A549 (cell line): ENCODE measurements at regions not wholly inside any gene's neighbourhood (a gene's known extent, or its start where the extent isn't known, plus 50 kb on each side); places are given as distances from the start of the nearest gene placed in this dataset.

ENCODE experiments used
- ATAC-seq, 2 experiments: fragments of 200-7000 bp in 1 of 2; fragments of >200 bp in 1 of 2; cut with Nextera tagmentation in 1 of 2; cut with Tn5 transposase in 1 of 2; 3 replicates each; pipeline versions ENCODE4 v1.8.0 to v1.9.1; 2018 to 2020; ENCODE audit warnings: mild to moderate bottlenecking in 1 of 2, moderate library complexity in 1 of 2
- CTCF ChIA-PET: fragments of 300-600 bp; sonication (Branson Sonifier 250); formaldehyde crosslinking; extraction: SDS; loops from one replicate; lab custom pipeline; 2021; ENCODE audit warnings: antibody characterized with exemption, inconsistent platforms; lab: Yijun Ruan, JAX
- POLR2A ChIA-PET: fragments of 350-600 bp; formaldehyde crosslinking; extraction: SDS; loops from one replicate; lab custom pipeline; 2021; ENCODE audit warnings: antibody characterized with exemption, inconsistent platforms; lab: Yijun Ruan, JAX
- DNase-seq, 2 experiments: peaks; one replicate each; pipeline versions ENCODE4 v3.0.0 to v3.0.0-alpha.2; 2011 to 2016; ENCODE audit warnings: low read depth in 1 of 2, low spot score in 1 of 2
- FAIRE-seq: peaks from 2 replicates; lab custom pipeline; 2011; peaks lifted over from hg19 to GRCh38; lab: Jason Lieb, UNC
- H3K27ac ChIP-seq, 2 experiments: fragments of >200 bp; sonication (Bioruptor Twin); formaldehyde crosslinking; 3 replicates each; pipeline ENCODE4 v1.5.1; 2016 to 2017
- H3K4me1 ChIP-seq: fragments of >200 bp; sonication (Bioruptor Twin); formaldehyde crosslinking; 3 replicates; pipeline ENCODE4 v1.6.1; 2016
- H3K4me2 ChIP-seq: fragments of >200 bp; sonication (Bioruptor Twin); formaldehyde crosslinking; 3 replicates; pipeline ENCODE4 v1.6.1; 2016
- H3K4me3 ChIP-seq: fragments of >200 bp; sonication (Bioruptor Twin); formaldehyde crosslinking; 3 replicates; pipeline ENCODE4 v1.5.1; 2016
- H3K9me3 ChIP-seq: fragments of >200 bp; sonication (Bioruptor Twin); formaldehyde crosslinking; 3 replicates; pipeline ENCODE4 v1.6.1; 2016
- BHLHE40 ChIP-seq: IDR thresholded peaks from 2 replicates; pipeline ENCODE4 v1.6.1; 2012; ENCODE audit warnings: low read depth, low read length, inconsistent platforms
- CEBPB ChIP-seq, 2 experiments: fragments of >200 bp in 1 of 2; sonication (Bioruptor Twin) in 1 of 2; formaldehyde crosslinking in 1 of 2; IDR thresholded peaks; 2 replicates each; pipeline ENCODE4 v1.6.1; 2012 to 2016
- CHD4 ChIP-seq: fragments of 200-600 bp; sonication (generic); IDR thresholded peaks from 2 replicates; pipeline ENCODE4 v1.6.1; 2016; ENCODE audit warnings: antibody characterized with exemption, mild to moderate bottlenecking, borderline replicate concordance
- ELK1 ChIP-seq: fragments of 150-350 bp; IDR thresholded peaks from 2 replicates; pipeline ENCODE4 v1.6.1; 2014; ENCODE audit warnings: low read depth, mild to moderate bottlenecking, low read length
- EP300 ChIP-seq, 2 experiments: fragments of >200 bp; sonication (Bioruptor Twin); formaldehyde crosslinking; IDR thresholded peaks; 2 replicates in 1 of 2; 3 replicates in 1 of 2; pipeline ENCODE4 v1.6.1; 2016 to 2017
- HOXA7 ChIP-seq: fragments of 250-450 bp; sonication (Bioruptor Pico); IDR thresholded peaks from 2 replicates; pipeline ENCODE4 v1.5.0; 2020; ENCODE audit warnings: mild to moderate bottlenecking, moderate library complexity
- HOXB13 ChIP-seq: fragments of 250-450 bp; sonication (Bioruptor Pico); IDR thresholded peaks from 2 replicates; pipeline ENCODE4 v1.5.0; 2020; ENCODE audit warnings: low read depth, mild to moderate bottlenecking, moderate library complexity
- JUN ChIP-seq, 2 experiments: fragments of >200 bp; sonication (Bioruptor Twin); formaldehyde crosslinking; IDR thresholded peaks; 2 replicates in 1 of 2; 3 replicates in 1 of 2; pipeline ENCODE4 v1.6.1; 2016 to 2017
- JUNB ChIP-seq: fragments of >200 bp; sonication (Bioruptor Twin); formaldehyde crosslinking; IDR thresholded peaks from 2 replicates; pipeline ENCODE4 v1.6.1; 2016
- KDM1A ChIP-seq: fragments of 200-600 bp; sonication (generic); IDR thresholded peaks from 2 replicates; pipeline ENCODE4 v1.6.1; 2016; ENCODE audit warnings: low read depth, mild to moderate bottlenecking
- MAFK ChIP-seq: fragments of 450-650 bp; IDR thresholded peaks from 2 replicates; pipeline ENCODE4 v1.6.1; 2014; ENCODE audit not compliant: partially characterized antibody
- MAX ChIP-seq: IDR thresholded peaks from 2 replicates; pipeline ENCODE4 v1.6.1; 2012
- MAZ ChIP-seq: fragments of 150-350 bp; IDR thresholded peaks from 2 replicates; pipeline ENCODE4 v1.6.1; 2014; ENCODE audit warnings: antibody characterized with exemption, low read depth, low read length, borderline replicate concordance
- PHF8 ChIP-seq: fragments of 200-600 bp; sonication (generic); IDR thresholded peaks from 2 replicates; pipeline ENCODE4 v1.6.1; 2016; ENCODE audit warnings: low read depth, mild to moderate bottlenecking, antibody characterized with exemption, moderate library complexity, borderline replicate concordance
- RCOR1 ChIP-seq: fragments of 150-350 bp; IDR thresholded peaks from 2 replicates; pipeline ENCODE4 v1.6.1; 2014; ENCODE audit warnings: antibody characterized with exemption, low read length, low read depth
- REST ChIP-seq: fragments of 200-600 bp; sonication (generic); IDR thresholded peaks from 2 replicates; pipeline ENCODE4 v1.6.1; 2016; ENCODE audit warnings: antibody characterized with exemption, mild to moderate bottlenecking, moderate library complexity
- RFX5 ChIP-seq: fragments of 450-650 bp; IDR thresholded peaks from 2 replicates; pipeline ENCODE4 v1.7.1; 2014; ENCODE audit warnings: antibody characterized with exemption, mild to moderate bottlenecking, moderate library complexity
- RNF2 ChIP-seq: fragments of 200-600 bp; sonication (generic); IDR thresholded peaks from 2 replicates; pipeline ENCODE4 v1.6.1; 2016; ENCODE audit warnings: low read depth, mild to moderate bottlenecking, antibody characterized with exemption, moderate library complexity, borderline replicate concordance
- SMC3 ChIP-seq: fragments of >200 bp; sonication (Bioruptor Twin); formaldehyde crosslinking; IDR thresholded peaks from 3 replicates; pipeline ENCODE4 v1.6.1; 2018; ENCODE audit warnings: inconsistent platforms
- ZC3H11A ChIP-seq: fragments of 450-650 bp; IDR thresholded peaks from 2 replicates; pipeline ENCODE4 v1.6.1; 2014; ENCODE audit warnings: antibody characterized with exemption, mild to moderate bottlenecking
- ZNF302 ChIP-seq: fragments of 250-450 bp; sonication (Bioruptor Pico); IDR thresholded peaks from 2 replicates; pipeline ENCODE4 v1.9.0; 2021; ENCODE audit warnings: inconsistent platforms, mild to moderate bottlenecking, moderate library complexity
- WGBS: methylation state at CpG from one replicate; pipeline ENCODE4 v1.1.6; 2017; ENCODE audit errors: missing lambda C conversion rate; 5-methylcytosine and 5-hydroxymethylcytosine counted together
- TF ChIP-seq, protein P1 (sequence below): fragments of >200 bp; sonication (Bioruptor Twin); formaldehyde crosslinking; IDR thresholded peaks from 2 replicates; pipeline ENCODE4 v1.6.1; 2016

DNA sequence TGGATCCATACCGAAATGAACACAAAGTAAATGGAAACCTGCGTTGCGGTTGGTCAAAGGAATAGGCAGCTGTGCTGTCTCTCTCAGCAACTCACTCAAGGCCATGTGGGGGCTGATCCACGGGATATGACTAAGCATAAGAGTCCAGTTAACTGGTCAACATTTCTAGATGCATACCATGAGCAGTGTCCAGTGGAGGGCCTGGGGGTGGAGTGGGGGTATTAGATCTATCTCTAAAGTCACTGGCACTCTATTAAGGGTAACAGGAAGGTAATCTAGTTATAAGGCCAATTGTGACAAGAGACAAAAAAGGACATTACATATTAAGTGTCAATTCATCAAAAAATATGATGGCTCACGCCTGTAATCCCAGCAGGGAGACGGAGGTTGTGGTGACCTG, 136.8 kb downstream of the TTC32 start:
- Histone ChIP-seq H3K4me1 (no peaks in the 10 kb centered on the region), H3K4me2 (no peak overlapping the region), H3K9me3 (no peaks in the 10 kb centered on the region), H3K4me3 (no peak overlapping the region), H3K27ac (no peak overlapping the region)
- DNase-seq (no peak), FAIRE-seq (no peak), ATAC-seq (no peak)
- ChIA-PET CTCF (interaction anchor here (1.5 kb wide), 1 partner anchor 9 kb away, joined by 5 read pairs; no protein-coding TSS in a partner anchor), POLR2A (no interaction called here)
- WGBS: 74% methylated on average over 6 of the region's 6 CpGs
- peak; percentile 58 for TF ChIP-seq MAFK
- TF ChIP-seq PHF8: no peak

DNA sequence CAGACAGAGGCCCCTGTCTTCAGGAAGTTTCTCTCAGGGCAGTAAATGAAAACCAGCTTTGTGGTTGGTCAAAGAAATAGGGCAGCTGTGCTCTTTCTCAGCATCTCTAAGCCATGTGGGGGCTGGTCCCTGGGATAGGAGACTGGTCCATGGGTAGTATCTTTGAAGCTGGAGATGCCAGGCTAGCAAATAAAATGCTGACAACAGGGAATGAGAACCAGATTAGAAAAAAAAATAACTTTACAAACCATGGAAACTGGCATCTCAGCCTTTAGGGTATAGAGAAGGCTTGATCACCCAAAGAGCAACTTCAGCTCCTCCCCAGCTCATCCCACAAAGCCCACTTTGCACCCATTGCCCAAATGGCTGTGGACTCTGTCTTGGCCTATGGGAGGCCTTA, 138.1 kb downstream of the TTC32 start:
- H3K27ac ChIP-seq: no peak overlapping the region

GRCh38 chr2:19762959-19763605, 138.7 kb downstream of the TTC32 start:
- H3K4me2 ChIP-seq: no peak overlapping the region
- no peak overlapping the region for H3K27ac ChIP-seq
- no peaks in the 10 kb centered on the region for H3K9me3 ChIP-seq
- ATAC-seq: no peak; a peak in 1 of 6 replicates
- H3K4me3 ChIP-seq: no peak overlapping the region
- TF ChIP-seq ELK1: no peak
- TF ChIP-seq HOXB13 (CRISPR knock-in tag): no peak
- TF ChIP-seq RNF2: no peak
- TF ChIP-seq JUNB: no peak
- TF ChIP-seq, protein P1, sequence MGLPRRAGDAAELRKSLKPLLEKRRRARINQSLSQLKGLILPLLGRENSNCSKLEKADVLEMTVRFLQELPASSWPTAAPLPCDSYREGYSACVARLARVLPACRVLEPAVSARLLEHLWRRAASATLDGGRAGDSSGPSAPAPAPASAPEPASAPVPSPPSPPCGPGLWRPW: no peak
- no peak for TF ChIP-seq RFX5
- no peak for TF ChIP-seq REST
- TF ChIP-seq ZNF302 (CRISPR knock-in tag): no peak
- TF ChIP-seq JUN (IDR thresholded peaks at IDR 0.05): no peak
- TF ChIP-seq KDM1A: no peak
- no peak for TF ChIP-seq HOXA7
- no peak for TF ChIP-seq SMC3
- TF ChIP-seq ZC3H11A: no peak
- no peak for TF ChIP-seq RCOR1
- TF ChIP-seq MAZ: no peak
- TF ChIP-seq MAX: no peak
- TF ChIP-seq EP300 (IDR thresholded peaks at IDR 0.05): no peak
- TF ChIP-seq CHD4: no peak
- no peak for TF ChIP-seq CEBPB (IDR thresholded peaks at IDR 0.05)
- TF ChIP-seq BHLHE40: no peak
- POLR2A ChIA-PET: no interaction called here
- H3K4me1 ChIP-seq: no peaks in the 10 kb centered on the region
- CTCF ChIA-PET: interaction anchor here (0.7 kb wide), 1 partner anchor 9 kb away, joined by 3 read pairs; no protein-coding TSS in a partner anchor
- DNase-seq: no peak
- 31% methylated on average over 1 of the region's 1 CpG for WGBS
- no peak for FAIRE-seq

More for the DNA sequence above, 138.1 kb downstream of the TTC32 start:
- ChIA-PET CTCF (no interaction called here), POLR2A (no interaction called here)
- FAIRE-seq: no peak
- no peak for DNase-seq
- TF ChIP-seq MAFK (peak; percentile 37), KDM1A (no peak)
- Histone ChIP-seq H3K4me2 (no peak overlapping the region), H3K4me1 (no peaks in the 10 kb centered on the region), H3K9me3 (no peaks in the 10 kb centered on the region), H3K4me3 (no peak overlapping the region)
- ATAC-seq: no peak
